ENCODE measurements at regions not wholly inside any gene's neighbourhood (a gene's known extent, or its start where the extent isn't known, plus 50 kb on each side); places are given as distances from the start of the nearest gene placed in this dataset.

- no peak for TF ChIP-seq CTCF (IDR thresholded peaks at IDR 0.05; ENCODE audit: borderline replicate concordance, insufficient read depth, low read depth, low read length)
- no peak overlapping the region for H3K4me3 ChIP-seq (ENCODE audit: low read depth, low read length)
These were observed 112.5 kb upstream of the PHACTR3 start for GRCh38 chr20:59491884-59492283.

GRCh38 chr20:59493926-59494325 lies 110.4 kb upstream of the PHACTR3 start:
- H3K4me3 ChIP-seq (ENCODE audit: low read depth, low read length), result no peak overlapping the region
- no peak for TF ChIP-seq CTCF (IDR thresholded peaks at IDR 0.05; ENCODE audit: borderline replicate concordance, insufficient read depth, low read depth, low read length)

- TF ChIP-seq CTCF (IDR thresholded peaks at IDR 0.05; ENCODE audit: borderline replicate concordance, insufficient read depth, low read depth, low read length), result no peak
- H3K4me3 ChIP-seq (ENCODE audit: low read depth, low read length), result no peak overlapping the region
These were observed 109.2 kb upstream of the PHACTR3 start for GRCh38 chr20:59495166-59495565.

GRCh38 chr20:59495894-59496510 lies 108.3 kb upstream of the PHACTR3 start:
- peak; percentile 95 for TF ChIP-seq CTCF (IDR thresholded peaks at IDR 0.05; ENCODE audit: borderline replicate concordance, insufficient read depth, low read depth, low read length)
- H3K4me3 ChIP-seq (ENCODE audit: low read depth, low read length), result no peak overlapping the region

- TF ChIP-seq CTCF (IDR thresholded peaks at IDR 0.05; ENCODE audit: borderline replicate concordance, insufficient read depth, low read depth, low read length), result no peak
- H3K4me3 ChIP-seq (ENCODE audit: low read depth, low read length), result no peak overlapping the region
These were observed 106.0 kb upstream of the PHACTR3 start for GRCh38 chr20:59498291-59498690.

GRCh38 chr20:59499863-59500262 lies 104.5 kb upstream of the PHACTR3 start:
- TF ChIP-seq CTCF (IDR thresholded peaks at IDR 0.05; ENCODE audit: borderline replicate concordance, insufficient read depth, low read depth, low read length), result no peak
- H3K4me3 ChIP-seq (ENCODE audit: low read depth, low read length), result no peak overlapping the region

- H3K4me3 ChIP-seq (ENCODE audit: low read depth, low read length), result no peak overlapping the region
- TF ChIP-seq CTCF (IDR thresholded peaks at IDR 0.05; ENCODE audit: borderline replicate concordance, insufficient read depth, low read depth, low read length), result no peak
These were observed 95.6 kb upstream of the PHACTR3 start for GRCh38 chr20:59508729-59509128.
